ENCODE measurements at regions not wholly inside any gene's neighbourhood (a gene's known extent, or its start where the extent isn't known, plus 50 kb on each side); places are given as distances from the start of the nearest gene placed in this dataset.

DNA sequence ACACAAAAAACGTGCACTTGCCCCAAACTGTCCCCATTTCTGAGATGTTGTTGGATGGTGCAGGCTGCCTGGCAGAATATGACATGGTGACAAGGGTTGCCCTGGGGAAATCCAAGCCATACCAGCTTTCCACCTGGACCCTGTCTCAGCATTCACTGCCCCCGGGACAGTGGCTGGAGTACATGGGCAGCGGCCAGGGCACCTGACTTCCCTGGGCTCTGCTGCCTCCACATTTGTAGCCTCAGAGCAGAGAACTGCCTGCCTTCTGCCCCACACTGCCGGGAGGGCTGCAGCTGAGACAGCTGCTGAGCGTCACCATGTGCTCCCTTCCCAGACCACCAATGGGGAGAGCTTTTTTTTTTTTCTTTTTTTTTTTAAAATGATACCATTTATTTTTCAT is 222.9 kb upstream of the ZNF32 start:
- TF ChIP-seq, protein P1, sequence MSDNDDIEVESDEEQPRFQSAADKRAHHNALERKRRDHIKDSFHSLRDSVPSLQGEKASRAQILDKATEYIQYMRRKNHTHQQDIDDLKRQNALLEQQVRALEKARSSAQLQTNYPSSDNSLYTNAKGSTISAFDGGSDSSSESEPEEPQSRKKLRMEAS (IDR thresholded peaks at IDR 0.05), result no peak
- TF ChIP-seq EGR1 (IDR thresholded peaks at IDR 0.05; ENCODE audit: low read depth in 2 of 2), result no peak
- TF ChIP-seq, protein P2, sequence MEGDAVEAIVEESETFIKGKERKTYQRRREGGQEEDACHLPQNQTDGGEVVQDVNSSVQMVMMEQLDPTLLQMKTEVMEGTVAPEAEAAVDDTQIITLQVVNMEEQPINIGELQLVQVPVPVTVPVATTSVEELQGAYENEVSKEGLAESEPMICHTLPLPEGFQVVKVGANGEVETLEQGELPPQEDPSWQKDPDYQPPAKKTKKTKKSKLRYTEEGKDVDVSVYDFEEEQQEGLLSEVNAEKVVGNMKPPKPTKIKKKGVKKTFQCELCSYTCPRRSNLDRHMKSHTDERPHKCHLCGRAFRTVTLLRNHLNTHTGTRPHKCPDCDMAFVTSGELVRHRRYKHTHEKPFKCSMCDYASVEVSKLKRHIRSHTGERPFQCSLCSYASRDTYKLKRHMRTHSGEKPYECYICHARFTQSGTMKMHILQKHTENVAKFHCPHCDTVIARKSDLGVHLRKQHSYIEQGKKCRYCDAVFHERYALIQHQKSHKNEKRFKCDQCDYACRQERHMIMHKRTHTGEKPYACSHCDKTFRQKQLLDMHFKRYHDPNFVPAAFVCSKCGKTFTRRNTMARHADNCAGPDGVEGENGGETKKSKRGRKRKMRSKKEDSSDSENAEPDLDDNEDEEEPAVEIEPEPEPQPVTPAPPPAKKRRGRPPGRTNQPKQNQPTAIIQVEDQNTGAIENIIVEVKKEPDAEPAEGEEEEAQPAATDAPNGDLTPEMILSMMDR (IDR thresholded peaks at IDR 0.05; ENCODE audit: low read depth, low read length, missing input control), result no peak
- TF ChIP-seq GABPA (IDR thresholded peaks at IDR 0.05 in 1 of 2, conservative IDR thresholded peaks at IDR 0.05 in 1 of 2), result no peak
- no peak for TF ChIP-seq SP1 (IDR thresholded peaks at IDR 0.05)

Data from liver (tissue), 3 donors.